Retina (tissue), 1 donor: ENCODE measurements at regions not wholly inside any gene's neighbourhood (a gene's known extent, or its start where the extent isn't known, plus 50 kb on each side); places are given as distances from the start of the nearest gene placed in this dataset.
"Not testable (repeated sequence)": the region's sequence is repeated elsewhere in the genome, so short reads cannot be mapped to it uniquely, and the experiment has no call there.

ENCODE experiments used
- DNase-seq: peaks from one replicate; pipeline ENCODE4 v3.0.0-alpha.2; 2016

GRCh38 chr4:3611778-3612177, 79.6 kb upstream of the LRPAP1 start:
- DNase-seq, result no peak

- DNase-seq, result not testable (repeated sequence)
Measured at GRCh38 chr4:3610851-3611250, 78.6 kb upstream of the LRPAP1 start.

- DNase-seq, result not testable (repeated sequence)
Measured at GRCh38 chr4:3609905-3610304, 77.7 kb upstream of the LRPAP1 start.

- DNase-seq, result no peak
Measured at GRCh38 chr4:3607690-3608552, 75.7 kb upstream of the LRPAP1 start.

GRCh38 chr4:3606850-3607249, 74.6 kb upstream of the LRPAP1 start:
- DNase-seq, result not testable (repeated sequence)

- DNase-seq, result not testable (repeated sequence)
Measured at GRCh38 chr4:3606271-3606670, 74.0 kb upstream of the LRPAP1 start.

GRCh38 chr4:3605491-3605890, 73.3 kb upstream of the LRPAP1 start:
- DNase-seq, result no peak

- not testable (repeated sequence) for DNase-seq
Measured at GRCh38 chr4:3602886-3603645, 70.8 kb upstream of the LRPAP1 start.

- DNase-seq, result no peak
Measured at GRCh38 chr4:3601992-3602391, 69.8 kb upstream of the LRPAP1 start.

- DNase-seq, result not testable (repeated sequence)
Measured at GRCh38 chr4:3601108-3601690, 69.0 kb upstream of the LRPAP1 start.

GRCh38 chr4:3599951-3600350, 67.7 kb upstream of the LRPAP1 start:
- no peak for DNase-seq

GRCh38 chr4:3598695-3599227, 66.5 kb upstream of the LRPAP1 start:
- DNase-seq, result no peak

- DNase-seq, result not testable (repeated sequence)
Measured at GRCh38 chr4:3597896-3598505, 65.8 kb upstream of the LRPAP1 start.

GRCh38 chr4:3596957-3597733, 64.9 kb upstream of the LRPAP1 start:
- DNase-seq, result not testable (repeated sequence)

GRCh38 chr4:3595627-3596291, 63.5 kb upstream of the LRPAP1 start:
- not testable (repeated sequence) for DNase-seq

- DNase-seq, result not testable (repeated sequence)
Measured at GRCh38 chr4:3594751-3595150, 62.5 kb upstream of the LRPAP1 start.

GRCh38 chr4:3589946-3590924, 58.0 kb upstream of the LRPAP1 start:
- not testable (repeated sequence) for DNase-seq

- not testable (repeated sequence) for DNase-seq
Measured at GRCh38 chr4:3589379-3589778, 57.2 kb upstream of the LRPAP1 start.

- DNase-seq, result not testable (repeated sequence)
Measured at GRCh38 chr4:3588517-3589194, 56.4 kb upstream of the LRPAP1 start.
